Skin of body (tissue), 1 donor: ENCODE measurements at regions not wholly inside any gene's neighbourhood (a gene's known extent, or its start where the extent isn't known, plus 50 kb on each side); places are given as distances from the start of the nearest gene placed in this dataset.

ENCODE experiments used
- DNase-seq: peaks from one replicate; lab custom pipeline; 2025; lab: John Stamatoyannopoulos, UW

- DNase-seq: no peak
Measured at GRCh38 chr1:209491031-209491430, 92.5 kb upstream of the CAMK1G start.

- no peak for DNase-seq
Measured at GRCh38 chr1:209491496-209491895, 92.0 kb upstream of the CAMK1G start.

- DNase-seq: no peak
Measured at GRCh38 chr1:209491897-209492296, 91.6 kb upstream of the CAMK1G start.

- no peak for DNase-seq
Measured at GRCh38 chr1:209493559-209493958, 90.0 kb upstream of the CAMK1G start.

- DNase-seq: no peak
Measured at GRCh38 chr1:209497729-209498128, 85.8 kb upstream of the CAMK1G start.

- DNase-seq: no peak
Measured at GRCh38 chr1:209500993-209501392, 82.5 kb upstream of the CAMK1G start.

- DNase-seq: no peak
Measured at GRCh38 chr1:209503196-209503595, 80.3 kb upstream of the CAMK1G start.

GRCh38 chr1:209504571-209504970 is 78.9 kb upstream of the CAMK1G start:
- no peak for DNase-seq

- no peak for DNase-seq
Measured at GRCh38 chr1:209505044-209505443, 78.5 kb upstream of the CAMK1G start.

GRCh38 chr1:209506101-209506500 is 77.4 kb upstream of the CAMK1G start:
- DNase-seq: no peak

GRCh38 chr1:209509039-209509438 is 74.5 kb upstream of the CAMK1G start:
- no peak for DNase-seq

GRCh38 chr1:209510063-209510462 is 73.5 kb upstream of the CAMK1G start:
- no peak for DNase-seq

GRCh38 chr1:209511169-209511568 is 72.3 kb upstream of the CAMK1G start:
- DNase-seq: no peak

- no peak for DNase-seq
Measured at GRCh38 chr1:209512821-209513220, 70.7 kb upstream of the CAMK1G start.

- no peak for DNase-seq
Measured at GRCh38 chr1:209513226-209513625, 70.3 kb upstream of the CAMK1G start.

GRCh38 chr1:209516771-209517680 is 66.5 kb upstream of the CAMK1G start:
- no peak for DNase-seq

GRCh38 chr1:209517681-209518050 is 65.8 kb upstream of the CAMK1G start:
- DNase-seq: no peak

- no peak for DNase-seq
Measured at GRCh38 chr1:209519786-209520185, 63.7 kb upstream of the CAMK1G start.

GRCh38 chr1:209522826-209523225 is 60.7 kb upstream of the CAMK1G start:
- no peak for DNase-seq

- no peak for DNase-seq
Measured at GRCh38 chr1:209526137-209526536, 57.4 kb upstream of the CAMK1G start.

- DNase-seq: no peak
Measured at GRCh38 chr1:209527372-209527771, 56.1 kb upstream of the CAMK1G start.

GRCh38 chr1:209527993-209528717 is 55.4 kb upstream of the CAMK1G start:
- DNase-seq: no peak

- no peak for DNase-seq
Measured at GRCh38 chr1:209529233-209529632, 54.3 kb upstream of the CAMK1G start.
